Muscle layer of duodenum (tissue), 2 donors: ENCODE measurements at regions not wholly inside any gene's neighbourhood (a gene's known extent, or its start where the extent isn't known, plus 50 kb on each side); places are given as distances from the start of the nearest gene placed in this dataset.

Experiments used
- H3K27ac ChIP-seq: one replicate; pipeline ENCODE4 v1.7.0; 2013; ENCODE audit warnings: mild to moderate bottlenecking, low read length
- H3K27me3 ChIP-seq: one replicate; pipeline ENCODE4 v1.7.0; 2013; ENCODE audit warnings: low read depth, mild to moderate bottlenecking, control low read depth, low read length
- H3K36me3 ChIP-seq, 2 donors: one replicate each; pipeline ENCODE4 v1.7.0; 2013; ENCODE audit warnings: low read length in 2 of 2, control low read depth in 1 of 2, mild to moderate bottlenecking in 1 of 2; ENCODE audit not compliant: insufficient read depth in 2 of 2, control insufficient read depth in 1 of 2
- H3K4me1 ChIP-seq, 2 donors: one replicate each; pipeline ENCODE4 v1.7.0; 2013; ENCODE audit warnings: low read length in 2 of 2, mild to moderate bottlenecking in 2 of 2, control low read depth in 1 of 2, moderate library complexity in 1 of 2; ENCODE audit not compliant: insufficient read depth in 2 of 2, control insufficient read depth in 1 of 2
- H3K4me3 ChIP-seq, 2 donors: one replicate each; pipeline ENCODE4 v1.7.0; 2013; ENCODE audit warnings: low read length in 2 of 2, low read depth in 1 of 2, mild to moderate bottlenecking in 1 of 2
- H3K9me3 ChIP-seq, 2 donors: one replicate each; pipeline ENCODE4 v1.7.0; 2013; ENCODE audit warnings: low read length in 2 of 2, control low read depth in 1 of 2, mild to moderate bottlenecking in 1 of 2; ENCODE audit not compliant: control insufficient read depth in 1 of 2
- donor health status: healthy.

DNA sequence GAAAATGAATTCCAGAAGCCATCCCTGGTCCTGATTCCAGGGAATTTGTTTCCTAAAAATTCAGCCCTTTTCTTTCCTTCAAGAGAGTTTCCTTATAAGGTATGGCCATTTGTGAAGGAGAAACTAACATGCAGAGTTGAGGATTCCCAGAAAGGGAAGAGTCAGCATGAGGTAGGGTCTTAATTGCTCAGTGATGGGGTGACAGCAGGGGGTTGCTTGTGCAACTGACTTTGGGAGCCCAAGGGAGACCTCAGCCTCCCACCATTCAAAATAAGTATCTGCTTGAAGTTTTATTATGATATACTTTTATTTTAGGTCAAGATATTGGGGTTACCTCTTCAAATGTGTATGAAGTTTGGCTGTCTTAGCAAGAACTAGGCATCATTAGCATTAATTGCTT, 74.9 kb upstream of the CELF4 start:
- Histone ChIP-seq H3K9me3 (peaks cover 3 to 11% of the 10 kb centered on the region in 2 donors), H3K4me3 (no peak overlapping the region), H3K36me3 (no peaks in the 10 kb centered on the region), H3K27me3 (no peaks in the 10 kb centered on the region), H3K4me1 (no peaks in the 10 kb centered on the region), H3K27ac (no peak overlapping the region)

DNA sequence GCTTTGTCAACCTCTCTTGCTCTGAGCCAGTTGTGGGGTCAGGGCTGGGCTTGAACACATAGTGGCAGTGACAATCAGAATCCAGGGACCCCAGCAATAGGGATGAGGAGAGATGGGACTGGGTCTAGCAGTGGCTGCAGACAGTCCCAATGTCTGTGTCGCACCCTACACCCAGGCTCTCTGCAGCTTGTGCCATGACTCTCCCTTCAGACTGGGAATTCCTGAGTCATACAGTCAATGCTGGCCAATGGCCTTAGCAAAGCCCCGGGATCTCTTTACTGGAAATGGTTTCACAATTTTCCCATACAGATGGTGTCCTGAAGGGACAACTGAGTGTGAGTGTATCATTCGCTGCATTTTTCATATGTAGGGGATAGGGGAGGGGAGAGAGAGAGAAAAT, 74.2 kb upstream of the CELF4 start:
- H3K9me3 ChIP-seq, result peaks cover 0 to 8% of the 10 kb centered on the region in 2 donors
- no peak overlapping the region for H3K27ac ChIP-seq
- H3K27me3 ChIP-seq, result no peaks in the 10 kb centered on the region
- H3K4me3 ChIP-seq, result no peak overlapping the region
- no peaks in the 10 kb centered on the region for H3K4me1 ChIP-seq
- no peaks in the 10 kb centered on the region for H3K36me3 ChIP-seq

DNA sequence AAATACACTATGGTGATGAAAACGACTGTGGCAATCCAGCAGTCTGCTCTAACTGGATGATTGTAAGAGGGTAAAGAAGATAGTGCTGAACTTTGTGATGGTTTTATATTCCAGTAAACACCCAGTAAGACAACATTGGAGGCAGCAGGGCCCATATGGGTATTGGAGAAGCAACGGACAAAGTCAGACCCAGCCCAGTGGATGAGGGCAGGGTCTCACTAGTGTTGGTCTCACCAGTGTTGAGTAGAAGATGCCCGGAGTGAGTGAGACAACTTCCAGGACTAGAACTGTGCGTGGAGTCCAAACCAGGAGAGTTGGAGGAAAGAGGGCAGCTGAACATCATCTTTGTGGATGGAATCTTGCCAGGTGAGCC, 71.9 kb upstream of the CELF4 start:
- no peaks in the 10 kb centered on the region for H3K27me3 ChIP-seq
- no peaks in the 10 kb centered on the region for H3K4me1 ChIP-seq
- no peak overlapping the region for H3K27ac ChIP-seq
- no peaks in the 10 kb centered on the region for H3K36me3 ChIP-seq
- no peak overlapping the region for H3K4me3 ChIP-seq
- no peaks in the 10 kb centered on the region for H3K9me3 ChIP-seq

DNA sequence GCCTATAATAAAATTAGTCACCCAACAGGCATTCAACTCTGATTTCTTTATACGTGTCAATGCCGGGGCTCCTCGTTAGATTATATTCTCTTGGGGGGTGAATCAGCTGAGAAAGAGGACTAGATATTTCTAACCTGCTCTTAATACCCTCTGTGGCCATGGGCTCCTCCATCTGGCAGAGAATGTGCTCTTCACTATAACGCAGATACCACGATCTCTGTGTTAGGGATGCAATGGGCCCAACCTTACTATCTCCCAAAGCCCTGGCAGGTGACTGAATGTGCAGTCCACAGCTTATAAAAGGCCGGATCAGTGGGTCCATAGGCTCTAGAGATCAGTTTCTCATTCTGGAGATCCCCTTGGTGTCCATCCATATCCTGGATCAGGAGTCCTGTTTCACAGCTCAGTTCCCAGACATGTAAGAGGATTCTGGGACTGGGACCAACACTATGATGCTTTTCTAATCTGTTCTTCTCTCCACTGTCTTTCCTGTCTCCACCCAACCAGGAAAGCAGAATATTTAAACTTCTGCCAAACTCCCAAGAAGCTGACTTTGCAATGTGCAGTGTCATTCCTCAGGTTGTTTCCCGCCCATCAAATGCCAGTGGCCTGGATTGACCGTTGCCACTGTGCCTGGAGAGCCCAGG, 71.4 kb upstream of the CELF4 start:
- Histone ChIP-seq H3K27me3 (no peaks in the 10 kb centered on the region), H3K4me1 (no peaks in the 10 kb centered on the region), H3K27ac (no peak overlapping the region), H3K36me3 (no peaks in the 10 kb centered on the region), H3K4me3 (no peak overlapping the region), H3K9me3 (no peaks in the 10 kb centered on the region)

DNA sequence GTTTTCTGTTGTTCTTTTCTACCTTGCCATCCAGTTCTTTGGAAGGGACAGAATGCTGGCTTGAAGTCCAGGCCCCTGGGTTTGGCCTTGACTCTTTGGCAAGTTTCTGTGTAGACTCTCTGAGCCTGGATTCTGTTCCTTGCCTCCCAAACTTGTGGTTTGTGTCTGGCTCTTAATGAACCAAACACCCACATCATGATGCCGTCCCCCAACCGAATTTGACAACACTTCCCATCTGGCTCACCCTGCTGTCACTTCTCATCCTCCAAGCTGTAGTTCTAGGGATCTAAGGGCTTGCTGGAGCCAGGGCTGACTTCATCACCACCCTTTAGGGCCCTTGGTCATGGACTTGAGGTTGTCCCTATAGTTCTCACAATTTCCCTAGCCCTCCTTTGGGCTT, 68.9 kb upstream of the CELF4 start:
- H3K36me3 ChIP-seq, result no peaks in the 10 kb centered on the region
- no peaks in the 10 kb centered on the region for H3K27me3 ChIP-seq
- H3K4me1 ChIP-seq, result no peaks in the 10 kb centered on the region
- H3K9me3 ChIP-seq, result no peaks in the 10 kb centered on the region
- H3K4me3 ChIP-seq, result no peak overlapping the region
- no peak overlapping the region for H3K27ac ChIP-seq

DNA sequence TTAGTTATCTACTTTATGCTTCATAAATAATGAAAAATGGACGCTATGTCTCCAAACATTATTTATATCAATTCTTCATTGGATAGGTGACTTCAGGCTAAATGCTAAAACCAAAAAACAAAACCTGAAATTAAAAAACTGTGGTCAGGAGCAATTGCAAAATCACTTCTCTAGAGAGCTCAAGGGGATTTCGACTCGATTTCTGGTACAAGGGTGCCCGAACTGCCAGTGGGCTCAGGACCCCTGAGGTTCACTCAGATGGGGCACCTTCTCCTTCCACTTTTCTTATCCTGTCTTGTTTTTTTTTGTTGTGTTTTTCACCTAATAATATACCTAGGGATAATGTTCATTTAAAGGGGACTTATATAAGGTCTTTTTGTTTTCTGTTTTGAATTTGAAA, 65.8 kb upstream of the CELF4 start:
- no peak overlapping the region for H3K27ac ChIP-seq
- H3K27me3 ChIP-seq, result no peaks in the 10 kb centered on the region
- no peaks in the 10 kb centered on the region for H3K4me1 ChIP-seq
- H3K4me3 ChIP-seq, result no peak overlapping the region
- H3K9me3 ChIP-seq, result no peaks in the 10 kb centered on the region
- H3K36me3 ChIP-seq, result no peaks in the 10 kb centered on the region

DNA sequence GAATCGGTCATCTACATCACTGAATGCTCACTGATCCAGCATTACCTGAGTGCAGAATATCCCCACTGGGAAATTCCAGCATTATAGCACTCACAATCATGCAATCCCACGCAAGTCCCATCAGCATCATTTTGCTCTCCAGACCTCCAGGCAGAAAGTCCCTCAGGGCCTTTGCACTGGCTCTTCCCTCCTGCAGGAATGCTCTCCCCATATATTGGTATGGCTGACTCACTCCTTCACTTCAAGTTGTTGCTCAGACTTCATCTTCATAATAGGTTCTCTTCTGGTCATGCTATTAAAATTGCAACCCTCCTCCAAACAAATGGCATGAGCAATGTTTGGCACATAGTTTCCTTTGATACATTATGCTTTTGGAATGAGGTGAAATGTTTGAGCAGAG, 64.7 kb upstream of the CELF4 start:
- Histone ChIP-seq H3K9me3 (no peaks in the 10 kb centered on the region), H3K36me3 (no peaks in the 10 kb centered on the region), H3K27ac (no peak overlapping the region), H3K27me3 (no peaks in the 10 kb centered on the region), H3K4me3 (no peak overlapping the region), H3K4me1 (no peaks in the 10 kb centered on the region)

DNA sequence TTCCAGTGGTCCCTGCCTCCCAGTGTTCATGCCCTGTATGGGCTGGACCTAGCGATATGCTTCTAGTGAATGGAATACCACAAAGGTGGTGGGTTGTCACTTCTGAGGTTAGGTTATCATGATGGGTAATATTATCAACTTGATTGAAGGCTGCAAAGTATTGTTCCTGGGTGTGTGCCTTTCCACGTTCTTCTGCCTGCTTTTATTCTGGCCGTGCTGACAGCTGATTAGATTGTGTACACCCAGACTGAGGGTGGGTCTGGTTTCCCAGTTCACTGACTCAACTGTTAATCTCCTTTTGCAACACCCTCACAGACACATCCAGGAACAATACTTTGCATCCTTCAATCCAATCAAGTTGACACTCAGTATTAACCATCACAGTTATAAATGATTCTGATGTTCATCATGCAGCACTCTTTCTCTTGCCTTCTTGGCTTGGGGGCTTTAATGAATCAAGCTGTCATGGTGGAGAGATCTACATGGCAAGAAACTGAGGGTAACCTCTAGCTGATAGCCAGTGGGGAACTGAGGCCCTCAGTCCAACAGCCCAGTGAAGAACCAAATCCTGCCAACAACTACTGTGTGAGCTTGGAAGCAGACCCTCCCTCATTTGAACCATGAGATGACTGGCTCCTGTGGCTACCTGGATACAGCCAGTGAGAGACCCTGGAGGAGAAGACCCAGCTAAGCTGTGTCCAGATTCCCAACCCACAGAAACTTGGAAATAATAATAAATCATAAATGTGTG, 63.0 kb upstream of the CELF4 start:
- H3K4me1 ChIP-seq, result no peaks in the 10 kb centered on the region

DNA sequence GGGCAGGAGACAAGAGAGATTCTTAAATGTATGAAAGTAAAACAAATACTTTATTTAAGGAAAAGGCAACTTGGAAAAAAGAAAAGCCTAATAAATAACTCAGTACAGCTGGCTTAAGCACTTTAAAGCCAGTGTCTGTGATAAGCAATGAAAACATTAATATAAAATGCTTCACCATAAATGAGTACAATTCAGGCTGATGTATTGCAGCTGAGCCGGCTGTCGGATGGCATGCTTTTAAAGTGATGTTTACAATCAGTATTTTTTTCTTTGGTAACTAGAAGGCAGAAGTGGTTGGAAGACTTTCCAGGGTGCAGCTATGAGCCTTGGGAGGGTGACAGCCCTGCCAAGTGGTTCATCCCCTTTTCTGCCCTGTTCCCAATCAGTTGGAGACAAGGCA, 58.7 kb upstream of the CELF4 start:
- no peaks in the 10 kb centered on the region for H3K36me3 ChIP-seq
- no peak overlapping the region for H3K27ac ChIP-seq
- no peaks in the 10 kb centered on the region for H3K4me1 ChIP-seq
- H3K9me3 ChIP-seq, result no peaks in the 10 kb centered on the region
- H3K4me3 ChIP-seq, result no peak overlapping the region
- H3K27me3 ChIP-seq, result no peaks in the 10 kb centered on the region

More for the DNA sequence above, 63.0 kb upstream of the CELF4 start:
- no peaks in the 10 kb centered on the region for H3K27me3 ChIP-seq
- H3K4me3 ChIP-seq, result no peak overlapping the region
- H3K36me3 ChIP-seq, result no peaks in the 10 kb centered on the region
- no peaks in the 10 kb centered on the region for H3K9me3 ChIP-seq
- no peak overlapping the region for H3K27ac ChIP-seq

DNA sequence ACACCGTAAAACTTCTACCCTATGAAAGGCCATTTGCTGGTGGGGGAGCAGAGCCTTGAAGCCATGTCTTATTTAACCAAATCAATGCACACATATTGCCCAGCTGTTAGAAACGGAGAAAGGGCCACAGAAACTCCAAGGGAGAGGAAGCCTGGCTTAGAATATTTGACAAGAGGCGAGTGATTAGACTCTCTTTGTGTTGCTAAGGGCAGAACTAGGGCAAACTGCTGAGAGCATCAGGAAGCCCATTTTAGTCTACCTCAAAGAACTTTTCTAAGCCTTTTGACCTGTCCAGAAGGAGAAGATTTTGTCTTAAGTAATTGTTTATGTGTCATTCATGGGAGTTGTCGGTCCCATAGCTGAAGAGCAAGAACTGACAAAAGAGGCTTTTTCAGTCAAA, 54.4 kb upstream of the CELF4 start:
- H3K27ac ChIP-seq, result no peak overlapping the region
- no peaks in the 10 kb centered on the region for H3K36me3 ChIP-seq
- H3K4me3 ChIP-seq, result no peak overlapping the region
- no peaks in the 10 kb centered on the region for H3K4me1 ChIP-seq
- H3K9me3 ChIP-seq, result no peaks in the 10 kb centered on the region
- H3K27me3 ChIP-seq, result no peaks in the 10 kb centered on the region

DNA sequence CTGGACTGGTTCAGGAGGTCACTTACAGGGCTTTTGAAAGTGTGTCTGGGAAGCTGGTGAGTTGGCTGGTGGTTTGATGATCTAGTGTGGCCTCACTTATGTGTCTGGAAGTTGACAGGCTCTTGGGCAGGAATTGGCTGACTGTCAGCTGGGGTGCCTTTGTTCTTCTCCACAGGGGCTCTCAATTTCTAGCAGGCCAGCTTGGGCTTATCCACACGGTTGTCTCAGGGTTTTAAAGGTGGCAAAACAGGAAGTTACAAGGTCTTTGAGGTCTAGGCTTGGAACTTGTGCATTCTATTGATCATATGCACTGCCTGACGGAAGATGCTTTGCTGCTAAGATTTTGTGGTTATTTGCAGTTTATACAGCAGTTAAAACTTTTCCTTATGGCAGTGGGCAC, 52.0 kb upstream of the CELF4 start:
- Histone ChIP-seq H3K27me3 (no peaks in the 10 kb centered on the region), H3K9me3 (no peaks in the 10 kb centered on the region), H3K4me1 (no peaks in the 10 kb centered on the region), H3K36me3 (no peaks in the 10 kb centered on the region), H3K27ac (no peak overlapping the region), H3K4me3 (no peak overlapping the region)
